GM06990 (cell line): ENCODE measurements at regions not wholly inside any gene's neighbourhood (a gene's known extent, or its start where the extent isn't known, plus 50 kb on each side); places are given as distances from the start of the nearest gene placed in this dataset.

ENCODE experiments used
- DNase-seq: peaks from one replicate; pipeline ENCODE4 v3.0.0-alpha.2; 2011; ENCODE audit not compliant: insufficient read length; ENCODE audit errors: extremely low read depth
- H3K27me3 ChIP-seq: replicated peaks from 2 replicates; pipeline ENCODE4 v1.6.0; 2011; ENCODE audit warnings: low read length; ENCODE audit not compliant: control insufficient read depth, insufficient read depth
- H3K36me3 ChIP-seq: 2 replicates; pipeline ENCODE4 v1.5.1; 2011; ENCODE audit warnings: low read length; ENCODE audit not compliant: control insufficient read depth, insufficient read depth
- H3K4me3 ChIP-seq: replicated peaks from 2 replicates; pipeline ENCODE4 v1.5.1; 2011; ENCODE audit warnings: low read depth, mild to moderate bottlenecking, control low read depth, low read length
- TF ChIP-seq, protein P1 (sequence below): IDR thresholded peaks from 2 replicates; pipeline ENCODE4 v1.5.1; 2011; ENCODE audit warnings: low read length, control low read depth, mild to moderate bottlenecking, inconsistent platforms; ENCODE audit not compliant: insufficient read depth, poor library complexity, severe bottlenecking

DNA sequence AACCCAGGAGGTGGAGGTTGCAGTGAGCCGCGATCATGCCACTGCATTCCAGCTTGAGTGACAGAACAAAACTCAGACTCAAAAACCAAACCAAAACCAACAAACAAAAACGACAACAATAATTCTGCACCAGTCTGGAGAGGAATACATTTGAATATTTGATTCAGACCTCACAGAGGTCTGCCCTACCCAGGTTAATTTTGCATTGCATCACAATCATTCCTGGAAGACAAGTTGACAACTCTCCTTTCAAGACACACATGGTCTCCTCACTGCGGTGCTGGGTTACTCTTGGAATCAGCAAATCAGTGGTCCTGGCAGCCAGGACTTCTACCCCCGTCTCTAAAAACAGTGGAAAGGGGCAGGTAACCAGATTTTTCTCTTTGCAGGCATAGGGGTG is 79.9 kb upstream of the TMTC4 start:
- TF ChIP-seq, protein P1, sequence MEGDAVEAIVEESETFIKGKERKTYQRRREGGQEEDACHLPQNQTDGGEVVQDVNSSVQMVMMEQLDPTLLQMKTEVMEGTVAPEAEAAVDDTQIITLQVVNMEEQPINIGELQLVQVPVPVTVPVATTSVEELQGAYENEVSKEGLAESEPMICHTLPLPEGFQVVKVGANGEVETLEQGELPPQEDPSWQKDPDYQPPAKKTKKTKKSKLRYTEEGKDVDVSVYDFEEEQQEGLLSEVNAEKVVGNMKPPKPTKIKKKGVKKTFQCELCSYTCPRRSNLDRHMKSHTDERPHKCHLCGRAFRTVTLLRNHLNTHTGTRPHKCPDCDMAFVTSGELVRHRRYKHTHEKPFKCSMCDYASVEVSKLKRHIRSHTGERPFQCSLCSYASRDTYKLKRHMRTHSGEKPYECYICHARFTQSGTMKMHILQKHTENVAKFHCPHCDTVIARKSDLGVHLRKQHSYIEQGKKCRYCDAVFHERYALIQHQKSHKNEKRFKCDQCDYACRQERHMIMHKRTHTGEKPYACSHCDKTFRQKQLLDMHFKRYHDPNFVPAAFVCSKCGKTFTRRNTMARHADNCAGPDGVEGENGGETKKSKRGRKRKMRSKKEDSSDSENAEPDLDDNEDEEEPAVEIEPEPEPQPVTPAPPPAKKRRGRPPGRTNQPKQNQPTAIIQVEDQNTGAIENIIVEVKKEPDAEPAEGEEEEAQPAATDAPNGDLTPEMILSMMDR, result no peak
- Histone ChIP-seq H3K27me3 (no peaks in the 10 kb centered on the region), H3K4me3 (no peak overlapping the region), H3K36me3 (no peaks in the 10 kb centered on the region)
- no peak for DNase-seq

DNA sequence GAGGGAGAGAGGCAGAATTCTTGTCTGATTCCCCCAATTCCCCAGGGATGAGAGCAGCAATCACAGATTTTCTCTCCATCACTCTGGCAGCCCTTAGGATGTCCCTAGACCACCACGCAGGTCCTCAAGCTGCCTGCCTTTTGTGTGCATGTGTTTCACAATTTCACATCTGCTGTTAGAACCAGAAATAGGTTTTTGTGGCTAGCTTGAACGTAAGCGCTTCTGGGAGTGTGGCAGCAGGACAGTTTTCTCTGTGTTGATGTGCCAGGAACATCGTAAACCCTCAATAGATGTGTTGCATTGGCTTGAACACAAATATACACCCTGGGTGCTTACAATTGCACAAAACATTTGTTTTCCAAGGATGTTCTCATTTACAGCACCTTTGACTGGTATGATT is 78.8 kb upstream of the TMTC4 start:
- H3K27me3 ChIP-seq, result no peaks in the 10 kb centered on the region; the same call in 1 of the 2 replicates
- no peaks in the 10 kb centered on the region for H3K36me3 ChIP-seq
- TF ChIP-seq, protein P1, result no peak
- no peak overlapping the region for H3K4me3 ChIP-seq
- no peak for DNase-seq

DNA sequence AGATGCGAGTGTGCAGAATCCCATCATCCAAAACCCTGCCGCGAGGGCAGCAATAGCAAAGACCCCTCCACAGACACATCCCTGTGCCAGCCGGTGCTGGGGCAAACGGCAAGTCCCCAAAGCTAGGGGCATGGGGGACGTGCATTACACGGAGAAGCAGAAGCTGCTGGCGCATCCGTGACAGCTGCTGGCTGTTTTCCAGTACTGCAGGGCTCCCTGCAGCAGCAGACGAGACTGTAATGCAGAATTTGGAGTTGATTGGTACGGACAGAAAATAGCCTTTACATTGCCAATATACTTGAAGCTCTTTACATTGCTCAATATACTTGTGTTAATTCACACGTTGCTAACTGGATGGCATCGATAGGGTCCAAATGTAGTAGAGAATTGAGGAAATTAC is 77.2 kb upstream of the TMTC4 start:
- TF ChIP-seq, protein P1, result no peak
- Histone ChIP-seq H3K36me3 (no peaks in the 10 kb centered on the region), H3K4me3 (no peak overlapping the region), H3K27me3 (no peaks in the 10 kb centered on the region; the same call in 1 of the 2 replicates)
- no peak for DNase-seq

DNA sequence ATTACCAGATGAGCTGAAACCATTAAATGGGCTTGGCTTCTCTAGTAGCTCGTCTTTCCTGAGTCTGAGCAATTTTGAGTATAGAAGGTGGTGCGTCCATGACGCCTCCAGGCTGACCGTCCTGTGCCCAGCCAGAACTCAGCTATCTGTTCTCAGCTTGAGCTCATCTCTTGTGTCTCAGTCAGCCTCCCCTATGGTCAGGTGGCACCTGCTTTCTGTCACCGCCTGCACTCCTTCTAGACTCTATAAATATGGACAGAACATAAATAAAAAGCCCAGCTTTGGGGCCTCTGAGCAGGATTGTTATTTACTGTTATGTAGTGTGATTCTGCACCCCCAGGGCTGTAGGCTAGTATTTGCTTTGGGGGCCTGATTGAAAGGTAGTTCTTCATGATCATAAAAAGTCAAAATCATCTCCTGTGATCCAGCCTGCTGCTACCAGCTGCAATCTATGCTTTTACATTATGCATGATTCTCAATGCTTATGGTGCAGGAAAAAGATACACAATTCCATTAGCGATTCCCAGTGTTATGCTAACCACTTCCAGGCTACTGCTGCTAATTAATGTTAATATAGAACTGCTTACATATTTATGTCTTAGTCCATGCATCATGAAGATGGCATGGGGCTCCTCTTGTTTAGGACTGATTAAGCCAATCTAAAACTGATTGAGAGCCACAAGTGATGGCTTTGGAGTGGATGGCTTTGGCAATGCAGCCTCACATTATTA is 72.5 kb upstream of the TMTC4 start:
- DNase-seq, result no peak
- TF ChIP-seq, protein P1, result no peak

DNA sequence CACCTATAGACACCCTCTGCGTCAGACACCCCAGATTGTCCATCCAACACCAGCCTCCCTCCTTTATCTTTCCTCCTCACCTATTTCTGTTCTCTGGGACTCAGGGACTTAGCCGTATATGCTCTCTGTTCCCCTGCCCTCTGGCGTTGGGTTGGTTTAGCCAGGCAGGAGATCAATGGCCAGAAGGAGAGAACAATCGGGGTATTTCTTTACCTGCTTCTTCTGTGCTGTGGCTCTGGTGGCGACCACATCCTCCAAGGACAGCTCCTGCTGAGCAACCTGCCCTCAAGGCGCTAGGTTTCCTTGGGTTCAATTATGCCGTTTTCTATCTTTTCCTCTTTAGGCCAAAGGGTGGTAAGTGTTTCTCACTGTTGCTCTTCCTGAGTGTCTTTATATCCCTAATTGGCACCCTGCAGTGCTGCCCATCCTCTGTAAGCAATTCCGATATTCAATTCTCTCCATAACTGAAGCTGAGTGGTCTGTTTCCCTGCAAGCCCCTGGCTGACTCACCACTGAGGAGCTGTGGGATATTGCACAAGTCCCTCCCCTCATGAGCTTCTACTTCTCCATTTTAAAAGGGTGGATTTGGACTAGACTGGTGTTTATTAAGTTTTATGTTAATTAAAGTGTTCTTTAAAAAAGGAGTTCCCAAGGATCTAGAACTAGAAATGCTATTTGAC is 63.7 kb upstream of the TMTC4 start:
- TF ChIP-seq, protein P1, result no peak
- Histone ChIP-seq H3K36me3 (no peaks in the 10 kb centered on the region), H3K4me3 (no peak overlapping the region), H3K27me3 (no peaks in the 10 kb centered on the region)
- DNase-seq, result no peak

More for the DNA sequence above, 72.5 kb upstream of the TMTC4 start:
- Histone ChIP-seq H3K36me3 (no peaks in the 10 kb centered on the region), H3K27me3 (no peaks in the 10 kb centered on the region; the same call in 1 of the 2 replicates), H3K4me3 (no peak overlapping the region)

DNA sequence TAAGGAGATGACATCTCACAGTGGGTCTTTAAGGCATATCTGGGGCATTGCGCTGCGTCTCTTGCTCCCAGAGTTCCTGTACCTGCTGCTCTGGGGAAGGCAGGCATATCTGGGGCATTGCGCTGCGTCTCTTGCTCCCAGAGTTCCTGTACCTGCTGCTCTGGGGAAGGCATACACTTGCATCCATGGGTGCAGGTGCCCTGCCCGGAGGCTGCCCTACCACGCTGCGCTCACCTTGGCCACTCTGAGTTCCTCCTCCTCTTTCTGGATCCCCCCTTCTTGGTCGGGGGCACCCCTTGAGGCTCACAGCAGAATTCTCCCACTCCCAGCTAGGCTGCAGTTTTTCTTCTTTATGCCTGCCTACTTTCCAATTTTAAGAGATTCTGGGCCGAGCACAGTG is 60.9 kb upstream of the TMTC4 start:
- TF ChIP-seq, protein P1, result no peak
- Histone ChIP-seq H3K27me3 (no peaks in the 10 kb centered on the region), H3K36me3 (no peaks in the 10 kb centered on the region), H3K4me3 (no peak overlapping the region)
- no peak for DNase-seq
